ENCODE measurements at regions not wholly inside any gene's neighbourhood (a gene's known extent, or its start where the extent isn't known, plus 50 kb on each side); places are given as distances from the start of the nearest gene placed in this dataset.

DNA sequence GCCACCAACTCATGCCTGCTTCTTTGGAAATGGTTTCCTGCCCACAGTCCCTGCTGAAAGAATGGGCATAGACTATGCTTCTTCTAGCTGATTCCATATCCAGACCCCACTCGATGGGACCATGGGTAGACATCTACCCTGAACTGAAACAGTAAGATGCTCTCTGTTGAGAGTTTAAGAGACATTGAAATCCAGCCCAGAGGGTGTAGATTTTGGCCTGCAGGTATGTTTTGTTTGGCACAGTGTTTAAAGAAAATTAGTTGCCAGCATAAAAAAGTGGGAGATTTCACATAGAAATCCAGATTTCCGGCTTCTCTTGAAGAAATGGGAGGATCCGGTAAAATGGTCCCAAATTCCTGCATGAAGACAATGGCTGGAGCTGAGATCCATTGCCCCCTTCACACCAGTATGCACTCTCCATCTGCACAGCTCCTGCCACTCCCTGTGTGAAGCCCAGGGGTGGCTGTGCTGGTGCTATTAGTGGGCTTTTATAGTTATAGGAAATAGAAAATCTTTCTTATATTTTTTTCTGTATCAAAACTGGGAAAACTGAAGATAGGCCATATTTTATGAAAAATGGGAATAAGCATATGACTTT lies 218.1 kb downstream of the PTEN start:
- H3K27me3 ChIP-seq (ENCODE audit: control insufficient read depth, insufficient read depth, low read length) = no peaks in the 10 kb centered on the region
- no peaks in the 10 kb centered on the region for H3K36me3 ChIP-seq (ENCODE audit: control insufficient read depth, insufficient read depth, low read length)
- FAIRE-seq (no peak), DNase-seq (ENCODE audit: low read depth) (no peak)
- TF ChIP-seq, protein P1, sequence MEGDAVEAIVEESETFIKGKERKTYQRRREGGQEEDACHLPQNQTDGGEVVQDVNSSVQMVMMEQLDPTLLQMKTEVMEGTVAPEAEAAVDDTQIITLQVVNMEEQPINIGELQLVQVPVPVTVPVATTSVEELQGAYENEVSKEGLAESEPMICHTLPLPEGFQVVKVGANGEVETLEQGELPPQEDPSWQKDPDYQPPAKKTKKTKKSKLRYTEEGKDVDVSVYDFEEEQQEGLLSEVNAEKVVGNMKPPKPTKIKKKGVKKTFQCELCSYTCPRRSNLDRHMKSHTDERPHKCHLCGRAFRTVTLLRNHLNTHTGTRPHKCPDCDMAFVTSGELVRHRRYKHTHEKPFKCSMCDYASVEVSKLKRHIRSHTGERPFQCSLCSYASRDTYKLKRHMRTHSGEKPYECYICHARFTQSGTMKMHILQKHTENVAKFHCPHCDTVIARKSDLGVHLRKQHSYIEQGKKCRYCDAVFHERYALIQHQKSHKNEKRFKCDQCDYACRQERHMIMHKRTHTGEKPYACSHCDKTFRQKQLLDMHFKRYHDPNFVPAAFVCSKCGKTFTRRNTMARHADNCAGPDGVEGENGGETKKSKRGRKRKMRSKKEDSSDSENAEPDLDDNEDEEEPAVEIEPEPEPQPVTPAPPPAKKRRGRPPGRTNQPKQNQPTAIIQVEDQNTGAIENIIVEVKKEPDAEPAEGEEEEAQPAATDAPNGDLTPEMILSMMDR (IDR thresholded peaks at IDR 0.05; ENCODE audit: insufficient read depth, low read length, severe bottlenecking) = no peak
- no peak overlapping the region for H3K4me3 ChIP-seq (ENCODE audit: low read depth, low read length)

DNA sequence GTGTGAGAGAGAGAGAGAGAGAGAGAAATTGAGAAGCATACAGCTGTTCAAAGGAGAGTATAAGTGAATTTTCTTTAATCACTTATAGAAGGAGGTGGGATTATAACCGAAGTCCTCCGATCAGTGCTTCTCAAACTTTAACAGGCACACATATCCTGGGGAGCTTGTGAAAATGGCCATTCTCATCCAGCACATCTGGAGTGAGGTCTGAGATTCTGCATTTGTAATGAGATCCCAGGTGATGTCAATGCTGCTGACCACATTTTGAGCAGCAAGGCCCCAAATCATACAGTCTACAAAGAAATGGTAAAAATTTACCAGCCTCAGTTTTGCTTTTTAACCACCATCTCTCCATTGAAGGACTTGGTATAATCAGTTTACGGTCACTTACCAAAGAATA lies 219.0 kb downstream of the PTEN start:
- Histone ChIP-seq H3K36me3 (ENCODE audit: control insufficient read depth, insufficient read depth, low read length) (no peaks in the 10 kb centered on the region), H3K4me3 (ENCODE audit: low read depth, low read length) (no peak overlapping the region), H3K27me3 (ENCODE audit: control insufficient read depth, insufficient read depth, low read length) (no peaks in the 10 kb centered on the region)
- TF ChIP-seq, protein P1 (IDR thresholded peaks at IDR 0.05; ENCODE audit: insufficient read depth, low read length, severe bottlenecking) = no peak
- FAIRE-seq (no peak), DNase-seq (ENCODE audit: low read depth) (no peak)

DNA sequence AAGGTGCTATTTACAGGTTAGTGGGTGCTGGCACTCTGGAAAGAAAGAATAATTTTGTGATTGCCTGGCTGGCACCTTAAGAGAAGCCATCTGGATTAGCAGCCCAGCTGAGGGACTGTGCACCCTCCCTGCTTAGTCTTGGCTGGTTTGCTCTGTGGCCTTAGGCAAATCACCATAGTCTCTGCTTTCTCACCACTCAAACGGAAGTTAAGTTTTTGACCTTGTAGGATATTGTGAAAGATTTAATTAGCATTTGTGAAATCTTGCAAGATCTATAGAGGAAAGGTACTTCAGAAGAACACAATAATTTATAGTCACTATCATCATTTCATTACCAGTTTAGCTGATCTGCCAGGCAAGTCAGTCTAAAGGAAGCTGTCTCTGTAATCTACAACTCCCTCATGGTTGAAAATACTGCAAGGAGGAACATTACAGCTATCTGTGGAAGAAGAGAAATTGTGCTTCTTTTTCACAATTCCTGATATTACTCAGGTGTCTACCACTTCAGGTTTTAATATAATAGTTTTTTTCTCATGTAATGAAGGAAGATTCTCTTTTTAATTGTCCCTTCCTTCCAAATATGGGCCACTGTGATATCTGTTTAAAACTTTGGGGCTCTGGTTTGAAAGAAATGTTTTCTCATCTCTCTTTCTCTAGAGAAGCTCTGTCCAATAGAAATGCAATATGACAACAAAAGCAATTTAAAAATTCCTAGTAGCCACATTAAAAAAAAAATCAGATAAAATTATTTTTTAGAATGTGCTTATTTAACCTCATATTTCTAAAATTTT lies 219.6 kb downstream of the PTEN start:
- no peaks in the 10 kb centered on the region for H3K27me3 ChIP-seq (ENCODE audit: control insufficient read depth, insufficient read depth, low read length)
- H3K4me3 ChIP-seq (ENCODE audit: low read depth, low read length) = no peak overlapping the region
- H3K36me3 ChIP-seq (ENCODE audit: control insufficient read depth, insufficient read depth, low read length) = no peaks in the 10 kb centered on the region
- FAIRE-seq (no peak), DNase-seq (ENCODE audit: low read depth) (peak; percentile 55)
- TF ChIP-seq, protein P1 (IDR thresholded peaks at IDR 0.05; ENCODE audit: insufficient read depth, low read length, severe bottlenecking) = no peak

DNA sequence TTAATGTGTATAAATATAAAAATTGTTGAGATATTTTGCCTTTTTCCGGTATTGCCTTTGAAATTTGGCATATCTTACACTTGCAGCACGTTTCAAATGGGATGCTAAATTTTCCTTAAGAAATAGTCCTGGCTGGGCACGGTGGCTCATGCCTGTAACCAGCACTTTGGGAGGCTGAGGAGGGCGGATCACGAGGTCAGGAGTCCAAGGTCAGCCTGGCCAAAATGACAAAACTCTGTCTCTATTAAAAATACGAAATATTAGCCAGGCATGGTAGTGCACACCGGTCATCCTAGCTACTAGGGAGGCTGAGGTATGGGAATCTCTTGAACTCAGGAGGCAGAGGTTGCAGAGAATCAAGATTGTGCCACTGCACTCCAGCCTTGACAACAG lies 220.2 kb downstream of the PTEN start:
- Histone ChIP-seq H3K4me3 (ENCODE audit: low read depth, low read length) (no peak overlapping the region), H3K27me3 (ENCODE audit: control insufficient read depth, insufficient read depth, low read length) (no peaks in the 10 kb centered on the region), H3K36me3 (ENCODE audit: control insufficient read depth, insufficient read depth, low read length) (no peaks in the 10 kb centered on the region)
- no peak for FAIRE-seq
- no peak for DNase-seq (ENCODE audit: low read depth)
- TF ChIP-seq, protein P1 (IDR thresholded peaks at IDR 0.05; ENCODE audit: insufficient read depth, low read length, severe bottlenecking) = no peak

DNA sequence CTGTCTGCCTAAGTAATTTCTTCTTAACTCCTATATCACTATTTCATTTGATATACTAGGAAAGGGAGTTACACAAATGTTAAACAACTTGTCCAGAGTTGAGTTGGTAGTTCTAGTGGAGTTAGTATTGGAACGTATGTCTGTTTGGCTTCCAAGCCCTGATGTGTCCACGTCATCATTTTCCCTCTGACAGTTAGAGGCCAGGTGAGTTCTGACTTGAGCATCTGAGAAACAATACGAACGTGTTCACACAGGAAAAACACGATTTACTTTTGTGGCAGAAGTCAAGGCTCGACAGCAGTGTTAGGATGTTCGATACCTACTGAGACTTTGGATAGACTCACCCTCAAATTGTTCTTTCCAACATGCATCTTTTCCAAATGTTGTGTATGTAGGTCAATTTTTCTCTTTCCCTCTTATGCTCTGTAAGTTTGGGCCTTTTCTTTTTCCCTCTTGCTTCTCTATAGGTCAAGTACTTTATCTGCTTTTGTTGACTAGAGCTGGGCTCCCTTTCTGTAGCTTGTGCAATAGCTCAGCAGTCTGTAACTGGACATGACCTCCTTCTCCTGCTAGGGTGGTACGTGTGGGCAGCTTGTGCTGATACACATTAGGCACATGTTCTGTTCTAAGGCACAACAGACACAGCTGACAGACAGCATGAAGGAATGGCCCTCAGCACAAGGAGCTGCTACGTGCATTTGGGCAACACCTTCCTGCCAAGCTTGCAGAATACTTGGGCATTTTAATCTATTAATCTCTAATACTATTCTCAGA lies 222.9 kb downstream of the PTEN start:
- peak; percentile 64 for FAIRE-seq
- no peaks in the 10 kb centered on the region for H3K27me3 ChIP-seq (ENCODE audit: control insufficient read depth, insufficient read depth, low read length)
- TF ChIP-seq, protein P1 (IDR thresholded peaks at IDR 0.05; ENCODE audit: insufficient read depth, low read length, severe bottlenecking) = no peak

More for the DNA sequence above, 222.9 kb downstream of the PTEN start:
- no peaks in the 10 kb centered on the region for H3K36me3 ChIP-seq (ENCODE audit: control insufficient read depth, insufficient read depth, low read length)
- DNase-seq (ENCODE audit: low read depth) = peak; percentile 58
- H3K4me3 ChIP-seq (ENCODE audit: low read depth, low read length) = no peak overlapping the region
